HCT116 (cell line): ENCODE measurements at regions not wholly inside any gene's neighbourhood (a gene's known extent, or its start where the extent isn't known, plus 50 kb on each side); places are given as distances from the start of the nearest gene placed in this dataset.

ENCODE experiments used
- ATAC-seq: fragments of 200-7000 bp; cut with Tn5 transposase; 2 replicates; pipeline ENCODE4 v1.9.1; 2020; ENCODE audit warnings: mild to moderate bottlenecking, moderate library complexity
- BruUV-seq: library from RNA; stranded (reverse); fragments of 400-500 nt; replicated peaks from 2 replicates; lab custom pipeline; 2021; lab: Mats Ljungman, UMichigan
- CTCF ChIA-PET: fragments of 300-600 bp; sonication (Branson Sonifier 250); formaldehyde crosslinking; loops from one replicate; lab custom pipeline; 2021; ENCODE audit warnings: antibody characterized with exemption; lab: Charles Lee
- POLR2A ChIA-PET: fragments of 300-600, 350-600 bp; sonication (Branson Sonifier 250); formaldehyde crosslinking; loops from one replicate; lab custom pipeline; 2021; ENCODE audit warnings: antibody characterized with exemption; lab: Charles Lee
- RAD21 ChIA-PET, 2 experiments: fragments of 300-600 bp; sonication (Branson Sonifier 250); formaldehyde crosslinking; loops; one replicate each; lab custom pipeline; 2023; ENCODE audit warnings: low total read pairs in 2 of 2; ENCODE audit not compliant: uncharacterized antibody in 2 of 2, unreplicated experiment in 2 of 2, low non-redundant PET in 1 of 2; lab: Charles Lee
- DNase-seq: peaks from one replicate; pipeline ENCODE4 v3.0.0-alpha.2; 2010; ENCODE audit warnings: low read depth, low spot score
- H2AFZ ChIP-seq: fragments of 200-600 bp; shearing (Covaris generic), sonication (generic); 2 replicates; pipeline ENCODE4 v1.6.1; 2017; ENCODE audit warnings: low read depth, mixed run types, mixed read lengths, antibody characterized with exemption, low read length; ENCODE audit not compliant: poor library complexity, severe bottlenecking
- H3K27ac ChIP-seq: 2 replicates; pipeline ENCODE4 v1.5.1; 2012; ENCODE audit warnings: low read depth, low read length
- H3K27me3 ChIP-seq: fragments of 200-600 bp; sonication (generic); 2 replicates; pipeline ENCODE4 v1.6.1; 2016; ENCODE audit warnings: mixed run types, low read length, mixed read lengths; ENCODE audit not compliant: insufficient read depth
- H3K36me3 ChIP-seq, 2 experiments: fragments of 200-500 bp in 1 of 2; fragments of 200-600 bp in 1 of 2; sonication (Bioruptor generic) in 1 of 2; sonication (generic) in 1 of 2; 2 replicates each; pipeline versions ENCODE4 v1.5.1 to v1.6.1; 2014 to 2016; ENCODE audit warnings: low read length in 2 of 2, inconsistent platforms in 1 of 2, mixed read lengths in 1 of 2, mixed run types in 1 of 2; ENCODE audit not compliant: insufficient read depth in 2 of 2, control insufficient read depth in 1 of 2
- H3K4me1 ChIP-seq, 2 experiments: fragments of 200-600 bp in 1 of 2; sonication (generic) in 1 of 2; 2 replicates each; pipeline versions ENCODE4 v1.5.1 to v1.6.1; 2012 to 2017; ENCODE audit warnings: low read length in 2 of 2, inconsistent platforms in 1 of 2, mild to moderate bottlenecking in 1 of 2, mixed read lengths in 1 of 2, mixed run types in 1 of 2, moderate library complexity in 1 of 2; ENCODE audit not compliant: insufficient read depth in 2 of 2, control insufficient read depth in 1 of 2
- H3K4me2 ChIP-seq: fragments of 200-600 bp; sonication (generic); 2 replicates; pipeline ENCODE4 v1.6.1; 2017; ENCODE audit warnings: mixed run types, low read length, mixed read lengths
- H3K4me3 ChIP-seq, 2 experiments: fragments of 200-600 bp in 1 of 2; sonication (generic) in 1 of 2; replicated peaks in 1 of 2; 2 replicates each; pipeline ENCODE4 v1.5.1; 2011 to 2016; ENCODE audit warnings: low read length in 2 of 2, control low read depth in 1 of 2, low read depth in 1 of 2, mild to moderate bottlenecking in 1 of 2, mixed read lengths in 1 of 2, mixed run types in 1 of 2
- H3K79me2 ChIP-seq: fragments of 200-600 bp; sonication (generic); 2 replicates; pipeline ENCODE4 v1.6.1; 2017; ENCODE audit warnings: mild to moderate bottlenecking, mixed run types, low read length, moderate library complexity, mixed read lengths; ENCODE audit not compliant: insufficient read depth
- H3K9ac ChIP-seq: fragments of 200-600 bp; sonication (generic); 2 replicates; pipeline ENCODE4 v1.6.1; 2016; ENCODE audit warnings: low read length, mixed read lengths
- H3K9me2 ChIP-seq: fragments of 200-600 bp; sonication (generic), shearing (Covaris generic); 2 replicates; pipeline ENCODE4 v1.6.1; 2017; ENCODE audit warnings: mixed run types, mild to moderate bottlenecking, moderate library complexity; ENCODE audit not compliant: insufficient read depth
- H3K9me3 ChIP-seq, 2 experiments: fragments of 200-500 bp in 1 of 2; fragments of 200-600 bp in 1 of 2; sonication (Bioruptor generic) in 1 of 2; sonication (generic) in 1 of 2; 2 replicates each; pipeline ENCODE4 v1.6.1; 2014 to 2017; ENCODE audit warnings: low read length in 2 of 2, mixed read lengths in 2 of 2, inconsistent platforms in 1 of 2, low read depth in 1 of 2, mild to moderate bottlenecking in 1 of 2, mixed run types in 1 of 2, moderate library complexity in 1 of 2; ENCODE audit not compliant: control insufficient read depth in 1 of 2, insufficient read depth in 1 of 2
- H4K20me1 ChIP-seq: fragments of 200-600 bp; sonication (generic), shearing (Covaris generic); 2 replicates; pipeline ENCODE4 v1.6.1; 2017; ENCODE audit warnings: mixed run types, mild to moderate bottlenecking, moderate library complexity; ENCODE audit not compliant: insufficient read depth
- ATF3 ChIP-seq: IDR thresholded peaks from 2 replicates; pipeline ENCODE4 v1.6.1; 2012
- CTCF ChIP-seq, 3 experiments: fragments of 200-600 bp in 1 of 3; sonication (generic) in 1 of 3; IDR thresholded peaks in 2 of 3; conservative IDR thresholded peaks in 1 of 3; 2 replicates each; pipeline ENCODE4 v1.5.1; 2012 to 2017; ENCODE audit warnings: low read depth in 2 of 3, low read length in 2 of 3, antibody characterized with exemption in 1 of 3, borderline replicate concordance in 1 of 3, control low read depth in 1 of 3, mild to moderate bottlenecking in 1 of 3, mixed read lengths in 1 of 3, mixed run types in 1 of 3, moderate library complexity in 1 of 3; ENCODE audit not compliant: insufficient read depth in 1 of 3
- EGR1 ChIP-seq: IDR thresholded peaks from 2 replicates; pipeline ENCODE4 v1.6.1; 2012; ENCODE audit warnings: low read depth
- ELF1 ChIP-seq: IDR thresholded peaks from 2 replicates; pipeline ENCODE4 v1.6.1; 2012; ENCODE audit warnings: low read depth, borderline replicate concordance
- EZH2 ChIP-seq: fragments of 200-600 bp; sonication (generic); IDR thresholded peaks from 2 replicates; pipeline ENCODE4 v1.6.1; 2017; ENCODE audit warnings: antibody characterized with exemption, mixed run types
- EZH2phosphoT487 ChIP-seq: fragments of 200-600 bp; IDR thresholded peaks from 2 replicates; pipeline ENCODE4 v1.6.1; 2018; ENCODE audit warnings: antibody characterized with exemption, borderline replicate concordance
- FOSL1 ChIP-seq: IDR thresholded peaks from 2 replicates; pipeline ENCODE4 v1.6.1; 2012; ENCODE audit warnings: low read depth
- JUND ChIP-seq: IDR thresholded peaks from 2 replicates; pipeline ENCODE4 v1.6.1; 2012
- MAX ChIP-seq: IDR thresholded peaks from 2 replicates; pipeline ENCODE4 v1.6.1; 2012
- POLR2A ChIP-seq: IDR thresholded peaks from 2 replicates; pipeline ENCODE4 v1.7.0; 2011; ENCODE audit warnings: borderline replicate concordance; ENCODE audit not compliant: insufficient read depth, insufficient read length; ENCODE audit errors: extremely low read depth
- RAD21 ChIP-seq: IDR thresholded peaks from 2 replicates; pipeline ENCODE4 v1.6.1; 2012; ENCODE audit warnings: low read depth, mild to moderate bottlenecking
- REST ChIP-seq: IDR thresholded peaks from 2 replicates; pipeline ENCODE4 v1.6.1; 2012; ENCODE audit warnings: low read depth
- SIN3A ChIP-seq: IDR thresholded peaks from 2 replicates; pipeline ENCODE4 v1.6.1; 2012; ENCODE audit warnings: low read depth
- SRF ChIP-seq: IDR thresholded peaks from 2 replicates; pipeline ENCODE4 v1.6.1; 2012; ENCODE audit warnings: low read depth
- TCF7L2 ChIP-seq: IDR thresholded peaks from 2 replicates; pipeline ENCODE4 v1.7.0; 2011; ENCODE audit warnings: borderline replicate concordance, inconsistent platforms; ENCODE audit not compliant: insufficient read depth, insufficient read length; ENCODE audit errors: extremely low read depth
- YY1 ChIP-seq: IDR thresholded peaks from 2 replicates; pipeline ENCODE4 v1.6.1; 2011; ENCODE audit warnings: low read length, low read depth, moderate library complexity, mild to moderate bottlenecking; ENCODE audit not compliant: insufficient replicate concordance; ENCODE audit errors: extremely low read depth
- ZBTB33 ChIP-seq: IDR thresholded peaks from 2 replicates; pipeline ENCODE4 v1.6.1; 2011; ENCODE audit warnings: mild to moderate bottlenecking, low read length, moderate library complexity; ENCODE audit not compliant: insufficient replicate concordance; ENCODE audit errors: extremely low read depth
- ZFX ChIP-seq: fragments of 450-650 bp; IDR thresholded peaks from 2 replicates; pipeline ENCODE4 v1.6.1; 2017
- ZNF274 ChIP-seq: fragments of 200-500 bp; sonication (Bioruptor generic); IDR thresholded peaks from 2 replicates; pipeline ENCODE4 v1.6.1; 2014; ENCODE audit warnings: mild to moderate bottlenecking, low read depth, low read length, inconsistent platforms
- intact Hi-C: fragments of 100-400 bp; cut with micrococcal nuclease; formaldehyde crosslinking; loops from 2 replicates; pipeline ENCODE4 v1.10.0; 2022

GRCh38 chr9:115207003-115207836, 89.3 kb upstream of the TNC start:
- POLR2A ChIA-PET = no interaction called here

More at GRCh38 chr9:115207003-115207836, 89.3 kb upstream of the TNC start:
- Histone ChIP-seq H3K27ac (no peak overlapping the region), H3K4me1 (peaks cover 0 to 10% of the 10 kb centered on the region in 2 experiments; a peak in 2 of 4 replicates), H3K9me2 (no peaks in the 10 kb centered on the region)
- TF ChIP-seq ELF1 = no peak
- TF ChIP-seq SRF = no peak
- TF ChIP-seq RAD21 = no peak
- TF ChIP-seq REST = no peak
- no peak for TF ChIP-seq TCF7L2
- TF ChIP-seq EZH2 = no peak
- no peak for TF ChIP-seq SIN3A
- no peak for TF ChIP-seq CTCF (IDR thresholded peaks at IDR 0.05 in 2 of 3, conservative IDR thresholded peaks at IDR 0.05 in 1 of 3; ENCODE audit: borderline replicate concordance in 1 of 3, insufficient read depth in 1 of 3, low read depth in 2 of 3, low read length in 2 of 3)
- no peak for TF ChIP-seq JUND
- no peak for TF ChIP-seq EZH2phosphoT487
- TF ChIP-seq EGR1 = no peak
- no peak for TF ChIP-seq ZNF274
- TF ChIP-seq YY1 = no peak
- TF ChIP-seq ATF3 = no peak
- no peak for TF ChIP-seq ZFX
- no peak for TF ChIP-seq POLR2A
- TF ChIP-seq MAX = no peak
- no peak for TF ChIP-seq FOSL1
- TF ChIP-seq ZBTB33 = no peak
- TF ChIP-seq, all 23 proteins: peak for 0
- no peaks in the 10 kb centered on the region for H4K20me1 ChIP-seq
- no peak for DNase-seq
- H3K27me3 ChIP-seq = 0 out of 2 replicates have a peak, but pooled peaks cover 1% of the 10 kb centered on the region
- CTCF ChIA-PET = no interaction called here
- H3K79me2 ChIP-seq = no peaks in the 10 kb centered on the region
- no peak overlapping the region for H2AFZ ChIP-seq
- H3K4me3 ChIP-seq = no peak overlapping the region
- RAD21 ChIA-PET = no interaction called here
- ATAC-seq = no peak
- H3K9ac ChIP-seq = no peak overlapping the region
- no peaks in the 10 kb centered on the region for H3K9me3 ChIP-seq
- no peaks in the 10 kb centered on the region for H3K36me3 ChIP-seq
- no TSS peak for BruUV-seq
- no peak overlapping the region for H3K4me2 ChIP-seq
- intact Hi-C loops = no loop called here
